Stimulated activated naive CD8-positive, alpha-beta T cell treated with anti-CD3 and anti-CD28 coated beads, Interleukin-15, Interleukin-2, amounts not matched to agents 100 U/mL and 50 U/mL, for 24 hours (primary cell): ENCODE measurements at regions not wholly inside any gene's neighbourhood (a gene's known extent, or its start where the extent isn't known, plus 50 kb on each side); places are given as distances from the start of the nearest gene placed in this dataset.

ENCODE experiments used
- ATAC-seq: fragments of 150-1000 bp; cut with Tn5 transposase; one replicate; pipeline ENCODE4 v1.10.0; 2021
- DNase-seq: peaks from one replicate; pipeline ENCODE4 v3.0.0; 2021

GRCh38 chr4:176981074-176981473 is 188.4 kb upstream of the VEGFC start:
- DNase-seq (no peak), ATAC-seq (no peak)

- ATAC-seq (no peak), DNase-seq (no peak)
Measured at GRCh38 chr4:176981551-176981950, 188.8 kb upstream of the VEGFC start.

GRCh38 chr4:176988226-176988625 is 195.5 kb upstream of the VEGFC start:
- ATAC-seq (no peak), DNase-seq (no peak)

GRCh38 chr4:176989186-176989585 is 196.5 kb upstream of the VEGFC start:
- DNase-seq (no peak), ATAC-seq (no peak)

GRCh38 chr4:176999935-177000543 is 207.3 kb upstream of the VEGFC start:
- DNase-seq (no peak), ATAC-seq (no peak)

- DNase-seq, result no peak
- no peak for ATAC-seq
Measured at GRCh38 chr4:177001271-177002175, 208.8 kb upstream of the VEGFC start.

GRCh38 chr4:177005674-177006230 is 213.0 kb upstream of the VEGFC start:
- ATAC-seq (no peak), DNase-seq (no peak)

- ATAC-seq, result no peak
- DNase-seq, result no peak
Measured at GRCh38 chr4:177006331-177006730, 213.6 kb upstream of the VEGFC start.

GRCh38 chr4:177008071-177008835 is 215.5 kb upstream of the VEGFC start:
- DNase-seq (no peak), ATAC-seq (no peak)

- DNase-seq, result no peak
- no peak for ATAC-seq
Measured at GRCh38 chr4:177008836-177009501, 216.2 kb upstream of the VEGFC start.

- ATAC-seq (no peak), DNase-seq (no peak)
Measured at GRCh38 chr4:177010418-177010817, 217.7 kb upstream of the VEGFC start.

- DNase-seq (no peak), ATAC-seq (no peak)
Measured at GRCh38 chr4:177012918-177013545, 220.3 kb upstream of the VEGFC start.

GRCh38 chr4:177016541-177017141 is 223.9 kb upstream of the VEGFC start:
- no peak for DNase-seq
- ATAC-seq, result no peak

- DNase-seq, result no peak
Measured at GRCh38 chr4:177023951-177024350, 231.2 kb upstream of the VEGFC start.

GRCh38 chr4:177032341-177032740 is 239.6 kb upstream of the VEGFC start:
- ATAC-seq (no peak), DNase-seq (no peak)

More at GRCh38 chr4:177023951-177024350, 231.2 kb upstream of the VEGFC start:
- ATAC-seq, result no peak

- ATAC-seq, result no peak
- no peak for DNase-seq
Measured at GRCh38 chr4:177033135-177033534, 240.4 kb upstream of the VEGFC start.

- ATAC-seq (no peak), DNase-seq (no peak)
Measured at GRCh38 chr4:177033632-177034031, 240.9 kb upstream of the VEGFC start.

GRCh38 chr4:177041356-177041755 is 248.6 kb upstream of the VEGFC start:
- ATAC-seq, result no peak
- DNase-seq, result no peak

GRCh38 chr4:177047070-177047850 is 254.5 kb upstream of the VEGFC start:
- ATAC-seq (peak; percentile 79), DNase-seq (peak; percentile 70)

GRCh38 chr4:177047851-177048174 is 255.1 kb upstream of the VEGFC start:
- ATAC-seq, result no peak

More at GRCh38 chr4:177047851-177048174, 255.1 kb upstream of the VEGFC start:
- DNase-seq, result no peak
